ENCODE measurements at regions not wholly inside any gene's neighbourhood (a gene's known extent, or its start where the extent isn't known, plus 50 kb on each side); places are given as distances from the start of the nearest gene placed in this dataset.

DNA sequence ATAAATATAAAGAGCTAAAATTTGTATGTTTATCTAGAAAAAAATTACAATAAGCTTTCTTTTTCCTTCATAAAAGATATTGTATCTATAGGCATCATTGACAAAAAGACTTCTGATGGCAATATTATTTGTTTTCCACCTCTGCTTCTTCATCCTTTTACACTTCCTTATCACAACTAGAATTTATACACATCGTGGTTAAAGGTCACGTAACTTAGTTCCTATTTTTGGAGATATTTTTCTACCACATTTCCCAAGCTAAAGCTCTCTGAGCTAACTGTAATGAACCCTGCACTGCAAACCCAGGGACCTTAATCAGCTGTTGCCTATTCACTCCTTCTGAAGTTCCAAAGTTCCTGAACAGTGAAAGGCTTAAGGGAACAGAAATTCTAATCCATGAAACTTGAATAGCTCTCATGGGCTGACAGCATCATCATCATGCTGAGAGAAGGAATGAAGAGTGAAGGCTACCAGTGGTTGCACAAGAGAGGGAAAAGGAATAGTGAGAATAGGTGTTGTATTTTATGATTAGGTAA lies 106.1 kb upstream of the SLC13A1 start:
- TF ChIP-seq, protein P1, sequence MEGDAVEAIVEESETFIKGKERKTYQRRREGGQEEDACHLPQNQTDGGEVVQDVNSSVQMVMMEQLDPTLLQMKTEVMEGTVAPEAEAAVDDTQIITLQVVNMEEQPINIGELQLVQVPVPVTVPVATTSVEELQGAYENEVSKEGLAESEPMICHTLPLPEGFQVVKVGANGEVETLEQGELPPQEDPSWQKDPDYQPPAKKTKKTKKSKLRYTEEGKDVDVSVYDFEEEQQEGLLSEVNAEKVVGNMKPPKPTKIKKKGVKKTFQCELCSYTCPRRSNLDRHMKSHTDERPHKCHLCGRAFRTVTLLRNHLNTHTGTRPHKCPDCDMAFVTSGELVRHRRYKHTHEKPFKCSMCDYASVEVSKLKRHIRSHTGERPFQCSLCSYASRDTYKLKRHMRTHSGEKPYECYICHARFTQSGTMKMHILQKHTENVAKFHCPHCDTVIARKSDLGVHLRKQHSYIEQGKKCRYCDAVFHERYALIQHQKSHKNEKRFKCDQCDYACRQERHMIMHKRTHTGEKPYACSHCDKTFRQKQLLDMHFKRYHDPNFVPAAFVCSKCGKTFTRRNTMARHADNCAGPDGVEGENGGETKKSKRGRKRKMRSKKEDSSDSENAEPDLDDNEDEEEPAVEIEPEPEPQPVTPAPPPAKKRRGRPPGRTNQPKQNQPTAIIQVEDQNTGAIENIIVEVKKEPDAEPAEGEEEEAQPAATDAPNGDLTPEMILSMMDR (conservative IDR thresholded peaks at IDR 0.05; ENCODE audit: low read depth, low read length) = no peak

DNA sequence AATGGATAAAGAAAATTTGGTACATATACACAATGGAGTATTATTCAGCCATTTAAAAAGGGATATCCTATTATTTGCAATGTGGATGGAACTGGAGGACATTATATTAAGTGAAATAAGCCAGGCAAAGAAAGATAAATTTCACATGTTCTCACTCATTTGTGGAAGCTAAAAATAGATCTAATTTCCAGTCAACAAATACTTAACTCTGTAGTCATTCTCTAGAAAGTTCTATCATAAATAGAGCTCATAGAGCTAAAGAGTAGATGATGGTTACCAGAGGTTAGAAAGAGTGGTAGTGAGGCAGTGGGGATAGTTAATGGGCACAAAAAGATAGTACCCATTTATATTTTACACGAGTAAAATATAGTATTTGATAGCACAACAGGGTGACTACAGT lies 104.2 kb upstream of the SLC13A1 start:
- peak; percentile 29 for DNase-seq (ENCODE audit: low read depth)
- no peak overlapping the region for H3K4me3 ChIP-seq (ENCODE audit: low read depth, low read length)
- TF ChIP-seq, protein P1 (conservative IDR thresholded peaks at IDR 0.05; ENCODE audit: low read depth, low read length) = no peak

More for the DNA sequence above, 106.1 kb upstream of the SLC13A1 start:
- peak; percentile 29 for DNase-seq (ENCODE audit: low read depth)
- no peak overlapping the region for H3K4me3 ChIP-seq (ENCODE audit: low read depth, low read length)

DNA sequence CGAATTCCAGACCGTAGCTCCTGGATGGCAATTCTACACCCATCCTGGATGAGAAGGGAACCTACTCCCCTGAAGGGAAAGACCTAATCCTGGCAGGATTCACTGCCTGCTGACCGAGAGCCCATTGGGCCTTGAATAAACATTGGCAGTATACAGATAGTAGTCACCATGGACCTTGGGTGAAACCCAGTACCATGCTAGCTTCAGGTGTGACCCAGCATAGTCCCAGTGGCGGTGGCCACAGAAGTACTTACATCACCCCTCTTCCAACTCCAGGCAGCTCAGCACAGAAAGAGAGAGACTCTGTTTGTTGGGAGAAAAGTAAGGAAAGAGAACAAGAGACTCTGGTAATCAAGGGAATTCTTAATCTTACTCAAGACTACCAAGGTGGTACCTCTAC lies 97.2 kb upstream of the SLC13A1 start:
- DNase-seq (ENCODE audit: low read depth) = no peak
- no peak overlapping the region for H3K4me3 ChIP-seq (ENCODE audit: low read depth, low read length)
- TF ChIP-seq, protein P1 (conservative IDR thresholded peaks at IDR 0.05; ENCODE audit: low read depth, low read length) = no peak

DNA sequence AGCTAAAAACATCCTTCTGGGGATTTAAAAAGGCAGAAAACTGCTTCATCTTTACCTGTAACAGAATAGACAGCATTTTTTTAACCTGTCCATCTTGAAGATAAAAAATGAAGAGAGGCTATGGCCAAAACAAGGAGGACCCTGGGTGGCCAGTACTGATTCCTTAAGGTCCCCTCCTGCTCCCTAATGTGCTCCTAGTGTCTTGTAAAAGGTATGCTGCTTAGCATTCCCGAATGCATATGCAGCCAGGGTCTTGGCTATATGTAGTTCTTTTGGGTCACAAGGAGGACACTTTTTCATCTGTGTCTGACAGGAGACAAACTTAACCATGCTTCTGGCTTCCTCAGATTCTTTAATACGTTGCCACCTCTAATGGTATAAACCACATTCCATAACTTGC lies 93.9 kb upstream of the SLC13A1 start:
- H3K4me3 ChIP-seq (ENCODE audit: low read depth, low read length) = no peak overlapping the region
- TF ChIP-seq, protein P1 (conservative IDR thresholded peaks at IDR 0.05; ENCODE audit: low read depth, low read length) = no peak
- DNase-seq (ENCODE audit: low read depth) = no peak

DNA sequence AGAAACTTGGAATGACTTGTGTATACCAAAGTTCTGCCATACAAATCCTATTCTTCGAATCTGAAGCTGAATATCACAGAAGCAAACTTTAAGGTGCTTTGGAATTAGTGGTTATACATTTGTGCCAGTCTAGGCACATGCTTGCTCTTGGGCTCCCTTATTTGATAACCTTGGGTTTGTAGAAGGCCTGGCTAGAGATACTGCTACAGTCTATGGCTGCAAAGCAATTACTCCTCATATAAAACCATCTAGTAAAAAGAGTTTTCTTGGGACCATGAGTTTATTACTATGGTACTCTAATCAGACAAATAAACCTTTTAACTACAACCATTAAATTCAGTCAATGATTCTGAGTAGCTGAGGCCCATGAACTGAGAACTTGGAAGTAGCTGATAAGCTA lies 92.5 kb upstream of the SLC13A1 start:
- H3K4me3 ChIP-seq (ENCODE audit: low read depth, low read length) = no peak overlapping the region

DNA sequence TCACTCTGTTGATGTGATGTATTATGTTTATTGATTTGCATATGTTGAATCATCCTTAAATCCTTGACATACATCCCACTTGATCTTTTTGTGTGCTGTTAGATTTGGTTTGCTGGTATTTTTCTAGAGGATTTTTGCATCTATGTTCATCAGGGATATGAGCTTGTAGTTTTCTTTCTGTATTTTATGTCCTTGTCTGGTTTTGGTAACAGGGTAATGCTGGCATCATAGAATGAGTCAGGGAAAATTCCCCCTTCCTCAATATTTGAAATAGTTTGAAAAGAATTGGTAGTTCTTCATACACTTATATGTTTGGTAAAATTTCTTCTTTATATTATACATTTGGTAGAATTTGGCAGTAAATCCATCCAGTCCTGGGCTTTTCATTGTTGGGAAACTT lies 89.4 kb upstream of the SLC13A1 start:
- no peak overlapping the region for H3K4me3 ChIP-seq (ENCODE audit: low read depth, low read length)
- TF ChIP-seq, protein P1 (conservative IDR thresholded peaks at IDR 0.05; ENCODE audit: low read depth, low read length) = no peak
- no peak for DNase-seq (ENCODE audit: low read depth)

More for the DNA sequence above, 92.5 kb upstream of the SLC13A1 start:
- TF ChIP-seq, protein P1 (conservative IDR thresholded peaks at IDR 0.05; ENCODE audit: low read depth, low read length) = no peak
- no peak for DNase-seq (ENCODE audit: low read depth)

DNA sequence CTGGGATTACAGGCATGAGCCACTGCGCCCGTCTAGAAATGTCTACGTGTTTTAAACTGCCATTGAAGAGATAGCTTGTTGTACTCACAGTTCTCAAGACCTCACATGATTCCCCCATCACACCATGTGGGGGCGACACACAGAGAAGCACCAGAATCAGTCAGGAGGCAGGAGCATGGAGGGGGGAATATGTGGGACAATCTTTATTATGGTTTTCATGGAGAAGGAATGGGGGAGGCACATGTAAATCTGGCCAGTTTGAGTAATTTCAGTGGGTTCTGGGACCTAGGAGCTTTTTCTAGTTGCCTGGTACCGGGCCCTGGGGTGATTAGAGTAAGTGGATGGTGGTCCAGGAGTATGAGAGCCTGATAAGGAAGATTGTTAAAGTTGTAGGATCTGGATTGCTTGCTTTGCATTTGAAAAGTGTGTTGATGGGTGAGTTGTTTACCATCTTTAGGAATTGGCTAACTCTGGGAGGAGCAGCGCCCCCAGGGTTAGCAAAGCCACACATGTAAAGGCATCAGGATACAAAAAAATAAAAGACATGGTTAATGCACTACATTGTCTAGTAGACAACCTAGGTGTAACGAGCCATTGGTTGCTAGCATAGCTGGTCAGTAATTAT lies 85.4 kb upstream of the SLC13A1 start:
- no peak for DNase-seq (ENCODE audit: low read depth)
- TF ChIP-seq, protein P1 (conservative IDR thresholded peaks at IDR 0.05; ENCODE audit: low read depth, low read length) = no peak
- H3K4me3 ChIP-seq (ENCODE audit: low read depth, low read length) = no peak overlapping the region
